Vagina (tissue), 2 donors: ENCODE measurements at regions not wholly inside any gene's neighbourhood (a gene's known extent, or its start where the extent isn't known, plus 50 kb on each side); places are given as distances from the start of the nearest gene placed in this dataset.
A peak's percentile ranks its signal among the peaks of the same experiment; 100 is the strongest.

Experiments
- DNase-seq, 2 donors: peaks; one replicate each; pipeline ENCODE4 v3.0.0-alpha.2; 2017; ENCODE audit errors: extremely low spot score in 2 of 2
- H3K27ac ChIP-seq: fragments of 200-600 bp; sonication (generic); one replicate; pipeline ENCODE4 v1.5.1; 2019
- H3K27me3 ChIP-seq: fragments of 200-600 bp; sonication (generic); one replicate; pipeline ENCODE4 v1.5.1; 2019
- H3K36me3 ChIP-seq, 2 donors: fragments of 200-600 bp; sonication (generic); one replicate each; pipeline ENCODE4 v1.5.1; 2017 to 2019
- H3K4me1 ChIP-seq: fragments of 200-600 bp; sonication (generic); one replicate; pipeline ENCODE4 v1.5.1; 2019
- H3K4me3 ChIP-seq, 2 donors: fragments of 200-600 bp; sonication (generic); 1 replicate in 1 of 2; 2 replicates in 1 of 2; pipeline ENCODE4 v1.5.1; 2016 to 2019
- H3K9me3 ChIP-seq: fragments of 200-600 bp; sonication (generic); one replicate; pipeline ENCODE4 v1.5.1; 2019
- CTCF ChIP-seq, 3 experiments: fragments of 450-650 bp in 2 of 3; fragments of 200-600 bp in 1 of 3; sonication (generic) in 1 of 3; IDR thresholded peaks; one replicate each; pipeline ENCODE4 v1.5.1; 2017 to 2019; ENCODE audit warnings: antibody characterized with exemption in 3 of 3, mild to moderate bottlenecking in 2 of 3, moderate library complexity in 2 of 3
- POLR2A ChIP-seq, 2 donors: fragments of 450-650 bp; IDR thresholded peaks; one replicate each; pipeline ENCODE4 v1.6.1; 2017; ENCODE audit warnings: antibody characterized with exemption in 2 of 2, mild to moderate bottlenecking in 2 of 2, moderate library complexity in 2 of 2
- POLR2AphosphoS5 ChIP-seq, 2 donors: sonication (generic); formaldehyde crosslinking; IDR thresholded peaks; one replicate each; pipeline ENCODE4 v1.9.0; 2017; ENCODE audit warnings: antibody characterized with exemption in 2 of 2, mild to moderate bottlenecking in 2 of 2, low read depth in 1 of 2; ENCODE audit not compliant: insufficient read depth in 1 of 2
- intact Hi-C: fragments of 100-400 bp; cut with DNase I; formaldehyde crosslinking; loops from one replicate; pipeline ENCODE4 v1.15.1; 2023

GRCh38 chr6:113412589-113413357 lies 444.4 kb upstream of the MARCKS start:
- no peak for TF ChIP-seq POLR2A (IDR thresholded peaks at IDR 0.05)
- TF ChIP-seq CTCF (IDR thresholded peaks at IDR 0.05), result no peak
- no peak for TF ChIP-seq POLR2AphosphoS5 (IDR thresholded peaks at IDR 0.05; ENCODE audit: insufficient read depth in 1 of 2, low read depth in 1 of 2)
- no peak for DNase-seq
- Histone ChIP-seq H3K9me3 (no peaks in the 10 kb centered on the region), H3K27me3 (no peaks in the 10 kb centered on the region), H3K27ac (no peak overlapping the region), H3K4me1 (peaks cover 17% of the 10 kb centered on the region), H3K4me3 (no peak overlapping the region), H3K36me3 (no peaks in the 10 kb centered on the region)
- intact Hi-C loops, result loop anchor here (2.0 kb wide), 1 partner anchor 36 kb away; no protein-coding TSS in a partner anchor

GRCh38 chr6:113414511-113414910 lies 442.6 kb upstream of the MARCKS start:
- TF ChIP-seq POLR2A (IDR thresholded peaks at IDR 0.05) (no peak), POLR2AphosphoS5 (IDR thresholded peaks at IDR 0.05; ENCODE audit: insufficient read depth in 1 of 2, low read depth in 1 of 2) (no peak), CTCF (IDR thresholded peaks at IDR 0.05) (peak in 1 of 3 experiments; percentile 23)
- DNase-seq, result no peak
- intact Hi-C loops, result no loop called here

GRCh38 chr6:113416170-113416569 lies 441.0 kb upstream of the MARCKS start:
- no peak for DNase-seq
- intact Hi-C loops, result no loop called here

More at GRCh38 chr6:113414511-113414910, 442.6 kb upstream of the MARCKS start:
- Histone ChIP-seq H3K9me3 (no peaks in the 10 kb centered on the region), H3K27ac (no peak overlapping the region), H3K4me3 (no peak overlapping the region), H3K36me3 (no peaks in the 10 kb centered on the region), H3K4me1 (peaks cover 17% of the 10 kb centered on the region), H3K27me3 (no peaks in the 10 kb centered on the region)

GRCh38 chr6:113420290-113420689 lies 436.9 kb upstream of the MARCKS start:
- intact Hi-C loops, result no loop called here

More at GRCh38 chr6:113416170-113416569, 441.0 kb upstream of the MARCKS start:
- no peaks in the 10 kb centered on the region for H3K27me3 ChIP-seq
- no peak for TF ChIP-seq POLR2AphosphoS5 (IDR thresholded peaks at IDR 0.05; ENCODE audit: insufficient read depth in 1 of 2, low read depth in 1 of 2)
- TF ChIP-seq POLR2A (IDR thresholded peaks at IDR 0.05), result no peak
- TF ChIP-seq CTCF (IDR thresholded peaks at IDR 0.05), result no peak
- H3K36me3 ChIP-seq, result no peaks in the 10 kb centered on the region
- H3K4me1 ChIP-seq, result peaks cover under 1% of the 10 kb centered on the region
- no peaks in the 10 kb centered on the region for H3K9me3 ChIP-seq
- H3K4me3 ChIP-seq, result no peak overlapping the region
- no peak overlapping the region for H3K27ac ChIP-seq

More at GRCh38 chr6:113420290-113420689, 436.9 kb upstream of the MARCKS start:
- H3K27me3 ChIP-seq, result no peaks in the 10 kb centered on the region
- TF ChIP-seq POLR2AphosphoS5 (IDR thresholded peaks at IDR 0.05; ENCODE audit: insufficient read depth in 1 of 2, low read depth in 1 of 2) (no peak), CTCF (IDR thresholded peaks at IDR 0.05) (no peak), POLR2A (IDR thresholded peaks at IDR 0.05) (no peak)
- no peak overlapping the region for H3K27ac ChIP-seq
- H3K36me3 ChIP-seq, result no peaks in the 10 kb centered on the region
- no peak overlapping the region for H3K4me3 ChIP-seq
- H3K9me3 ChIP-seq, result no peaks in the 10 kb centered on the region
- no peak for DNase-seq
- no peaks in the 10 kb centered on the region for H3K4me1 ChIP-seq
